ENCODE measurements at regions not wholly inside any gene's neighbourhood (a gene's known extent, or its start where the extent isn't known, plus 50 kb on each side); places are given as distances from the start of the nearest gene placed in this dataset.
"Not testable (repeated sequence)": the region's sequence is repeated elsewhere in the genome, so short reads cannot be mapped to it uniquely, and the experiment has no call there.

DNA sequence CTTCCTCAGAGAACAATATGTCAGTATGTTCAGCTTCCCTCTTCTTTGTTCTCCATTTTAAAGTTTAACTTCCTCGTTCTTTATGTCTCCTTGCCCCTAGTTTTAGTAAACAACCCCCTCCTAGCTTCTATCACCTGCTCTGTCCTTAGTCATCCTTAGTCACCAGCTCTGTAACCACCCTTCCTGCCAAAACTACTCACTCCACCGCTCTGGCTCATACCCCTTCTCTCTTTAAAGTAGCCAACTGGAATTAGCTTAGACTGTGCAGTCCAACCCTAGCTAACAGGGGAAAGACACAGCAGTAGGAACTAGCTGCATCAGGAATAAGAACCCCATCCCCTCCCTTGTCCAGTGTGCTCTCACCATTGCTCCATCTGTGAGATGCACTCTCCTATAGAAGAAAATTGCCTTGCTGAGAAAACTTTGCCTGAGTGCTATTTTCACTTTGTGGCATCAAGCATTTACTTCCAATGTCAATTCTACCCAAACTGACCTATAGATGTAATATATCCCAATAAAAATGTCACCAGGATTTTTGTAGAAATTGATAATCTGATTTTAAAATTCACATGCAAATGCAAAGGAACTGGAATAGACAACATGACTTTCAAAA, 603.2 kb downstream of the C12orf50 start:
- no peak for DNase-seq (ENCODE audit: low read depth, low spot score)

DNA sequence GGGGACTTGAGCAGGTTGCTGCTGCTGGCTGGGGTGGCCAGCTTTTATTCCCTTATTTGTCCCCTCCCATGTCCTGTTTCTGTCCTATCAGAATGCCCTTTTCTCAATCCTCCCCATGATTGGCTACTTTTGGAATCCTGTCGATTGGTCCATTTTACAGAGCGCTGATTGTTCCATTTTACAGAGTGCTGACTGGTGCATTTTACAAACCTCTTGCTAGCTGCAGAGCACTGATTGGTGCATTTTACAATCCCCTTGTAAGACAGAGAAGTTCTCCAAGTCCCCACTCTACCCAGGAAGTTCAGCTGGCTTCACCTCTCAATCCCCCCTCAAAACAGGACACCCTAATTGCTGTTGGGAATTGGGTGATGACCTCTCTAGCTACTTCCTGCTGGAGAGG, 608.0 kb downstream of the C12orf50 start:
- DNase-seq (ENCODE audit: low read depth, low spot score) = not testable (repeated sequence)

DNA sequence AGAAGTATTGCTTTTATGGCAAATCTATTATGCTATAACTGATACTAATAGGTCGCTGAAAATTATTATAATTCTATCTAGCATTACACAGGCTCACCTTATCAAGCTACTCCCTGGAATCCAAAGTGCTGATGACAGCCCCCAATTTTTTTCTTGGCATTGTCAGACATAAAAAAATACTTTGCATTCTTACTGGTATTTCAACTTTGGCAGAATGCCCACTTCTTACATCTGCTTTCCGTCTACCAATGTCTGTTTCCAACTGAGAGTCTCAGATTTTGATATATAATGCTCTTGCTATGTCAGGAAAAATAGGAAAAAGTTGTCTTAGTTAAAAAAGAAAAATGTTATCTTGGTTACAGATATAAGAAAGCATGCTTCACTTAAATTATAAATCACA, 615.4 kb downstream of the C12orf50 start:
- DNase-seq (ENCODE audit: low read depth, low spot score) = no peak

DNA sequence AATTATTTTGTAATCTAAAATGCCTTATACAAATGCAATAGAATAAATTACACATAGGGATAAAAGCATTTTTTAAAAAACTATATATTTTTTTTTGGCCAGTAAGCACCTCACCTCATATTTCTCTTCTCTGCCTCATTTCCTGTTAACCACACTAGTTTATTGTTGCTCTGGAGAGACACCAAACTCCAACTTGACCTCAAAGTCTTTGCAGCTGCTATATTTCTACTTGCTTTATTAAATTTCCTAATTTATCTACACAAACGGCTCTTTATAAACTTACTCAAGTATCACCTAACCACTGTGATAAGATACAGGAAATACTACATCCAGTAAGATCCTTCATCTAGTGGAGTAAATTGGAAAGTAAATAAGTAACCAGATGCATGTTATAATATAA, 622.3 kb downstream of the C12orf50 start:
- DNase-seq (ENCODE audit: low read depth, low spot score) = no peak

DNA sequence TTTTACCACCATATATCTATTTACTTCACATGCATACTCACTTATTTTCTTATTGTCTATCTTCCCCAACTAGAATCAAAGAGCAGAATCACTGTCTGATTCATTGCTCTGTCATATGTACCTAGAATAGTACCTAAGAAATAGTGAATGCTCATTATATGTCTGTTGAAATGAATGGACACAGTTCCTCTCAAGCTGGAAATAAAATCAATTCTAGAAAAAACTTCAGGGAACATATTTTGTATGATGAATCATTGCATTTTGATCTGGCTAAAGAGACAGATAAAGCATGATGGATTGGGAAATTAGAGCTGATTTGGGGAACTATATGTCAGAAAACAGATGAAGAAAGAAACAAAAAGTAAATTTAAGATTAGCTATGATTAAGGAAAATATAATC, 623.3 kb downstream of the C12orf50 start:
- DNase-seq (ENCODE audit: low read depth, low spot score) = no peak

DNA sequence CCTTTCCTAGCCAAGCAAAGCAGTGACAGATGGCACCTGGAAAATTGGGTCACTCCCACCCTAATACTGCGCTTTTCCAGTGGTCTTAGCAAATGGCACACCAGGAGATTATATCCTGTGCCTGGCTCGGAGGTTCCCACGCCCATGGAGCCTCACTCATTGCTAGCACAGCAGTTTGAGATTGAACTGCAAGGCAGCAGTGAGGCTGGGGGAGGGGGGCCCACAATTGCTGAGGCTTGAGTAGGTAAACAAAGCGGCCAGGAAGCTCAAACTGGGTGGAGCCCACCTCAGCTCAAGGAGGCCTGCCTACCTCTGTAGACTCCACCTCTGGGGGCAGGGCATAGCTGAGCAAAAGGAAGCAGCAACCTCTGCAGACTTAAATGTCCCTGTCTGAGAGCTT, 635.0 kb downstream of the C12orf50 start:
- not testable (repeated sequence) for DNase-seq (ENCODE audit: low read depth, low spot score)

DNA sequence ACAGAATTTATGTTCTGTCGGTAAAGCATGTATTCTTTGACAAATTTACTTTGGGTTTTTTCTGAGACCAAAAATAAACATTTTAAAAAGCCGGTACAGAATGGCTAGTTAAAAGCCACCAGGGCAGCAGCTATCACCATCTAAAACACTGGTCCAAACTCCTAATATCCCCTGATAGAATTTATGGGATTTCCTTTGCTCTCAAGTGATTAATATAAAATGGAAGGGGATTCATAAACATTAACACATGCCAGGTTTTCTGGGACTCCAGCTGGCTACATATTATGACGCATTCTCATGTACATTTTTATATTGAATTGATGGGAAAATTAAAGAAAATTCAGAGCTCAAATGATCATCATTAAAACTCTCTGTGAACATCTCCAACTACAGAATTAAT, 640.8 kb downstream of the C12orf50 start:
- DNase-seq (ENCODE audit: low read depth, low spot score) = no peak

DNA sequence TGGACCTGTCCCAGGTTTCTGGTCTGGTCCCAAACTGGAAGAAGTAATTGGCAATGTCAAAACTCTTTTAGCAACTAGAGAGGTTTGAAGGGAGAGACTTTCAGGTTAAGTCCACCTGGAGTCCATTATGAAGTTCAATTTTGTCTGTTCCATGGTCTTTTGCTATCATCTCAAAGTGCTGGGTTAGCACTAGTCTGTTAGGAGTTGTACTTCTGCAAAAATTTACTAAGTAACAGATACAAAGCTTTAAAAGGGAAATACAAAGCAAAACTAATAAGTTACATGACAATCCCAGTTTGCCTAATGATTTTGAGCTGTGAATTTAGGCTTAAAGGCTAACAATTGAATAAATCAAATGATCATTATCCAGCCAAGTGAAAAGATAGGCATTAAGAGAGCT, 643.9 kb downstream of the C12orf50 start:
- no peak for DNase-seq (ENCODE audit: low read depth, low spot score)

DNA sequence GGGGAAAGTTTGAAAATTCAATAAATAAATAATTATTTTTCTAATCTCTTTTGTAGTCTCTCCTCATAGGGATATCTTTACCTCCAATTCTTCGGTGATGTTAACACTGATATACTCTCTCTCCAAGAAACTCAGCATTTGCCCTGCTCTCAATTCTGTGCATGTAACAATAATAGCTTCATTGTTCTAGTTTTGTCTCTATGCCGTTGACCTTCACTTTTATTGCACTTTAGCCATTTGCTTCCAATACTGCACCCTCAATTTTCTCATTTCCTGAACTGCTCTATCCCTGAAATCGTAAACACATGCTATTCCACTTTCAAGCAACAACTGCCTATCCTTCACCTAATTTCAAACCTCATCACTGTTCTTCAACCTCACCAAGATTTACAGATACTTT, 645.0 kb downstream of the C12orf50 start:
- DNase-seq (ENCODE audit: low read depth, low spot score) = no peak

DNA sequence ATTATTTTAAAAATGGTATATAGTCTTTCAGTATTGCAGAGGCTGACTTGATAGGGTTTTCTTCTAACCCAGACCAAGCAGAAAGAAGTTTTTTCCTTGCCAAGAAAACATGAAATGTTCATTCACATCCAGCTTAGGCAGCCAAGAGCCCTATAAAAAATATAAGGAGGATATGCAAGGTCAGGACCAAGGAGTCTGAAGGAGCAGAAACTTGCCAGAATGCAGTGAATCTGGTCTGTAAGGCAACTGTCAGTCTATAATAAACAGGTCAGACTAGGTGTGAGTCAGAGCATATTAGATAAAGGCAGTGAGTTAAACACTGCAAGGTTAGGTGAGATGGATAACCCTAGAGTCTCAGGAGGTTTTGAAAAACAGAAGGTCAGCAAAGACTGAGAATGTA, 645.5 kb downstream of the C12orf50 start:
- DNase-seq (ENCODE audit: low read depth, low spot score) = no peak

DNA sequence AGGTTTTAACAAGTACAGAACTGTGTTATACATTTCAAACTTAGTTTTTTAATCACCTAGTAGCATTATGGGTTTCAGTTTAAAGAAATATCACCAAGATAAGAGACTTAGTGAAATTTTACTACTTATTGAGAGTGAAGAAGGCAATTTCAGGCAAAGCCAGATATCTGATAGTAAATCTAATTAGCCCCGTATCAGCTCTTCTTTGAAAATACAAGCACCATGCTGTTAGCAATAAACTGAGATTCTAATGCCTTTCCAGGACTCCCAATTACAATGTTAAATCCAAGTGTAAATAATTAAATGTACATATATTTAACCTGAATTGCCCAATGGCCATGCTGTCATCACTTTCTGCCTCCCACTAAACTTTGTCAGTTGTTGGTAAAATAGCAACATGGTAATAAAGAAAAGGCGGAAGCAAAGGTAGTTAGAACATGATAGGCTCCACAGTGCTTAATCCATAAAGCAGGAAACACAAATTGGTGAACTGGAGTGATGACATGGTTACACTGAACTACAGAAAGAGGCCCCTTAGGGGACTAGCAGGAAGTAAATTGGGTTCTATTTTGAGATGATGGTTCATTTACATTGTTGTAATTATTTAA, 646.1 kb downstream of the C12orf50 start:
- DNase-seq (ENCODE audit: low read depth, low spot score) = no peak

DNA sequence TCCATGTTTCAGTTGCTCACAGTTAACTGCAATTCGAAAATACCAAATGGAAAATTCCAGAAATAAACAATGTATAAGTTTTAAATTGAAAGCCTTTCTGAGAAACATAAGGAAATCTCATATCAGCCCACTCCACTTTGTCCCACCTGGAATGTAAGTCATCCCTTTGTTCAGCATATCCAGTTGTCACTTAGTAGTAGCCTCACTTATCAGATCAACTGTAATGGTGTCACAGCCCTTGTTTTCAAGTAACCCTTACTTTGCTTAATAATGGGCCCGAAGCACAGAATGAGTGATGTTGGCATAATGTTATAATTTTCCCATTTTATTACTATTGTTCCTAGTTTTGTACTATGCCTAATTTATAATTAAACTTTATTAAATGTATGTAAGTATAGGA, 646.8 kb downstream of the C12orf50 start:
- DNase-seq (ENCODE audit: low read depth, low spot score) = no peak

DNA sequence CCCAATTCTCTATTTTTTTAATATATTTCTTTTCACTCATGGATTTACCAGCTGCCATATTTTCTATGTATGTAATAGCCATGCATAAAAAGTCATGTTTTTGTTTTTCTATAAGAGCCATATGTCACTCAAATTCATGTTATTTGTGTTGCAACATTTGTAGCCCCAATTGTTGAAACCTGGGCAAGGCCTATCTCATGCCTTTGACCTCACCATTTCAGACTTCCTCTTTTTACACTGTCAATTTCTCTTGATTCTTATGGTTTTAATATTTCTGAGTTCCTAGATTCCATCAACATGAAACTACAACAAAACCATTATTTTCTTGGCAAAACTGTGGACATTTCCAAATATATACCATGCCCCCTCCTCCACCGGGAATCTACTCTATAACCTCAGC, 647.5 kb downstream of the C12orf50 start:
- DNase-seq (ENCODE audit: low read depth, low spot score) = no peak

DNA sequence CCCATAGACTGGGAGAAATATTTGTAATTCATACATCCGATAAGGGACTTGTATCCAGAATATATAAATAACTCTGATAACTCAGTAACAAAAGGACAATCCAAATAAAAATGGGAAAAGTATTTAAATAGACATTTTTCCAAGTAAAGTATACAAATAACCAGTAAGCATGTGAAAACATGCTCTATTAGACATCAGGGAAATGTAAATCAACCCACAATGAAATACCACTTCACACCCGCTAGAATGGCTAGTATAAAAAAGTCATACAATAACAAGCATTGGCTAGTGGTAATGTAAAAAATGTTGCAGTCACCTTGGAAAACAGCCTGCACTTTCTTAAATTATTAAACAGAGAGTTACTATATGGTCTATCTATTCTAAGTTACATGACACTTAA, 650.7 kb downstream of the C12orf50 start:
- no peak for DNase-seq (ENCODE audit: low read depth, low spot score)

DNA sequence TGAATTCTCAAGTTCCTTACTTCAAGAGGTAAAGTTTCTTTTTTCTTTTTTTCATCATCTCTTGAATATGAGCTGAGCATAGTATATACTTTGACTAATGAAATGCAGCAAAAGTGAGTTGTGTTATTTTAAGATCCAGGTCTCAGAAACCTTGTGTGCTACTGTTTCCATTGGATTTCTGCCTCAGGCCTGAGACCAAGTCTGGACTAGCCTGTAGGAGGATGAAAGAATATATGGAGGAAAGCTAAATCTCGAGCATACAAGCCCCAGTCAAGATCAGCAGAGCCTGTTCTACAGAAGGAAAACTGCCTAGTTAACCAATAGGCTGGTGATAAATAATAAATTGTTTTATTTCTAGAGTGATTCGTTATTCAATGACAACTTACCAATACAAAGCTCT, 652.5 kb downstream of the C12orf50 start:
- no peak for DNase-seq (ENCODE audit: low read depth, low spot score)

DNA sequence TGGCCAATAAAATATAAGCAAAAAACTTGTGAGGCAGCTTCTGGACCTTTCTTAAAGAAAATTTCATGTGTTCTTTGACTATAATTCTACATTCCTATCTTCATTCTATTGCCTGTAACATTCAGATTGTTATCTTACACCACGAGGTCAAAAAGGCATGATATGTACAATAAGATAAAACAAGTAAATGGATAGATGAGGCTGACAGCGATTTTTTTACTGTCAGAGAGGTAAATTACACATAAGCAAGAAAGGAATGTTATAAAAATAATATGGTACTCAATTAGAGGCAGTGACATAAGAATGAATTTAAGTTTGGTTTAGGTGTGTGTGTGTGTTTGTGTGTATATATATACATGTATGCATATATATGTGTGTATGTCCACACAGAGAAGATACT, 660.0 kb downstream of the C12orf50 start:
- no peak for DNase-seq (ENCODE audit: low read depth, low spot score)

DNA sequence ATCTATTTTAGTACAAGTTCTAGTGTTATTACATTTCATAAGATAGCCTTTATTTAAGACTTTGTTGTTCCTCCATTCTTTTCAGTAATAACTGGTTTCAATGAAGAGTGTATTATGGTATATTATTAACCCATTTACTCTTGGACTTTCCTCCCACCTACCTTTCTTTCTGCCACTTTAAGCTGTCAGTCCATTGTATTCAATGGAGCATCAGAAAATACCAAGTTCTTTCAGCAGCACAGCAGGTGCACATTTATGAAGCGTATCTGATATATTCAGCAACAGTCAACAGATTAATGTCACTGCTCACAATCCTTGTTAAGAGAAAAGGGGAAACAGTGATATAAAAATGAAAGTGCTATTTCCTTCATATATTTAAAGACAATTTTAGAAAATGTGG, 660.9 kb downstream of the C12orf50 start:
- no peak for DNase-seq (ENCODE audit: low read depth, low spot score)

DNA sequence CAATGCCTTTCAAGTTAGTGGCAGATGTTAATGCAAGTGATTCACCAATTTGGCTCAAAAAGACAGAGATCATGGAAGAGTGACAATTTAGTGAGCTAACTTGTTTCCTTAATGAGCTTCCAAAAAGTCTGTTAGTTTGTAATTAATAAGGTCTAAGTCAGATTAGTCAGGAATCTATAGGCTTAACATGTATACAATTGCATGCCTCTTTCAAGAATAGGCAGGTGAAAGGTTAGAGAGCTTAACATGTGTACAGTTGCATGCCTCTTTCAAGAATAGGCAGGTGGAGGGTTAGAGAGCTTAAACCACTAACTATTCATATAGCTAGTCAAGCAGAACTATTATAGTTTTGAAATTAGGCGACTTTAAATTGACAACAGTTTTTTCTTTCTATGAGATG, 663.8 kb downstream of the C12orf50 start:
- no peak for DNase-seq (ENCODE audit: low read depth, low spot score)

DNA sequence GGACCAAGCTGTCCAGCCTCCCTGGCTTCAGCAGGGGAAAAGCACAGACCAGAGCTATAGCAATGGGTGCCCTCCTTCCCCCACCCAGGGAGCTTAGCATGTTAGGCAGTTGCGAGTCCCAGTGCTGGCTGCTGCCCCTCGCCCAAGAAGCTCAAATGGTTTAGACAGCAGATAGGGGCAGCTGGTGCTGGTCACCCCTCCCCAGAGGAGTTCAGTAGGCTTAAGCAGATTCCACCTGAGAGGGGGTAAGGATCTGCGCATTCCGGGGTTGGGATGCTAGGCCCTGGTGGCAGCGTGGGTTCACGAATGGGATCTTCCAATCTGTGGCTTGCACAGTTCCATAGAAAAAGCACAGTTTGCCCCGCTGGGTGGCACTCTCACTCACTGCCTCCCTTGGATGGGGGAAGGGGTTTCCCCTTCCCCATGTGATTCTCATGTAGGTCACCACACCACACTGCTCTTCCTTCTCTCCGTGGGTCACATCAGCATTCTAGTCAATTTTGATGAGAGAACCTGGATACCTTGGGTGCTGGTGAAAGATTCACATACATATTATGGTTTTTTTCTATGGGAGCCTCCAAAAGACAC, 665.6 kb downstream of the C12orf50 start:
- no peak for DNase-seq (ENCODE audit: low read depth, low spot score)

DNA sequence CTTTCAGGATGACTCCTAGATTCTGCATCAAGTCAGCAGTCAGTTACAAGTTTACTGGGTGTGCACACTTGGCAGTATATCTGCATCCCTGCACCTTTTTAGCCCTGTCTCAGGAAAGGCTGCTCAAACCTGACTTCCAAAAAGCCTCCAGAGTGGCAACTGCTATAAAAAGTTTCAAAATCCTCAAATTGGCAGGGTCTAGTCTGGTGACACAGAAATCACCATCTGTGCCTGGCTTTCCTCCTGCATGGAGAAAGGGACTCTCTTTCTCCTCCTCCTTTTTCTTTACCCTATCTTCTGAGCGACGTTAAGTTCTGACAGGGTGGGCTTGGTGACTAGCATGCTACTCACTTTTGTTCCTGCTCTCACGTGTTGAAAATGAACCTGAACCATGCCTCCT, 679.5 kb downstream of the C12orf50 start:
- no peak for DNase-seq (ENCODE audit: low read depth, low spot score)

DNA sequence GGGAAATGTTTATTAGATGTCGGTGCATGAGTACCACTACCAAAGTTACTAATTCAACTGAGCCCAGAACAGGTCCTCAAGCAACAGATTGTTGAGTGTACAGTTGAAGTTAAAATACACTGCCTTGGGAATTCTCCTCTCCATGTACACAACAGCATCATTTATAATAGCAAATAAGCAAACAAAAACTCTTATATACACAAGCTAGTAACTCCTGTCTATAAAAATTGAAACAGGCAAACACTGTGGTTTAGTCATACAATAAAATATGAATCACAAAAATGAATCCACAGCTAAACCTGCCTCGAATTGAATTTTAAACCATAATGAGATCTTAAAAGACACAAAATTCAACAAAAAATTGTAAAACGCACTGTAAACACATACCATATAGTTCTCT, 681.1 kb downstream of the C12orf50 start:
- no peak for DNase-seq (ENCODE audit: low read depth, low spot score)

DNA sequence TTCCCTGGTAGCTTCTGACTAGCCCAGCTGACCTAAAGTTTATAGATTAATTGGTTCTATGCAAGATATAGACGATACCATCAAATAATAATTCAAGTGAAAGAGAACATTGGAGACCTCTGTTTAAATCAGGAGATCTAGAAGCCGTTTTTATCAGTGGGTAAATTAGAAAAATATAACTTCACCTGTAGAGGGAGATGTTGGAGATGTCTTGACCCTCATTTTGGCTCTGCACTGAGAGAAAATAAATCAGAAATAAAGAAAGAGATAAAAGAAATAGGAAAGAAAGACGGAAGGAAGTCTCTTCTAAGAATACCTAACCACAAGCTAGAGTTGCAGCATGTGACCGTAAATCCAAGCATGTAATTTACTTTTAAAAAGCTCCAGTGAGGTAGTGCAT, 684.5 kb downstream of the C12orf50 start:
- DNase-seq (ENCODE audit: low read depth, low spot score) = no peak

DNA sequence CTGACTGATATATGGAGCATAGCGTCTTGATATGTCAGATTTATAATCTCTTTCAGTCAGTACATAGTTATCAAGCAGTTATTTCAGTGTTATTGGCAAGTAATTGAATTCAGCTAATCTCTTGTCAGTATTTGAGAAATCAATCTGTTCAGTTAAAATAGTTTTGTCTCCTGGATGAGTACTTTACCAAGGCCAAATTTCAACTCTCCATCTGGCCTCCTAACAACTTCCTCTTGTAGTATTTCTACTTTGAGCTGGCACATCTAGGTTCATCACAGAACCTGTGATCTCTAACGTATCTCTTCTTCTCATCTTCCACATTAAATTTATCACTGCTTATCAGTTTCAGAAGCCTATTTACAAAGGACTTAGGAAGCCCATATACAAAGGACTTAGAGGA, 690.5 kb downstream of the C12orf50 start:
- DNase-seq (ENCODE audit: low read depth, low spot score) = no peak
